HUES64 (cell line): ENCODE measurements at regions not wholly inside any gene's neighbourhood (a gene's known extent, or its start where the extent isn't known, plus 50 kb on each side); places are given as distances from the start of the nearest gene placed in this dataset.

Experiments
- H3K27ac ChIP-seq: 2 replicates; pipeline ENCODE4 v1.7.0; 2013; ENCODE audit warnings: low read depth, low read length, inconsistent platforms
- H3K27me3 ChIP-seq: 2 replicates; pipeline ENCODE4 v1.6.1; 2013; ENCODE audit warnings: mild to moderate bottlenecking, low read length; ENCODE audit not compliant: insufficient read depth
- H3K36me3 ChIP-seq: 2 replicates; pipeline ENCODE4 v1.6.1; 2013; ENCODE audit warnings: mild to moderate bottlenecking, low read length; ENCODE audit not compliant: insufficient read depth
- H3K4me1 ChIP-seq: 2 replicates; pipeline ENCODE4 v1.6.1; 2013; ENCODE audit warnings: mild to moderate bottlenecking, low read length, moderate library complexity; ENCODE audit not compliant: insufficient read depth
- H3K4me3 ChIP-seq: 2 replicates; pipeline ENCODE4 v1.5.1; 2013; ENCODE audit warnings: mild to moderate bottlenecking, low read length, moderate library complexity
- H3K9ac ChIP-seq: 2 replicates; pipeline ENCODE4 v1.6.1; 2013; ENCODE audit warnings: mild to moderate bottlenecking, low read depth, low read length
- H3K9me3 ChIP-seq: 2 replicates; pipeline ENCODE4 v1.6.1; 2013; ENCODE audit warnings: low read depth, low read length; ENCODE audit not compliant: insufficient read depth
- WGBS: fragments of 150-250, 120-280 bp; methylation state at CpG from one replicate; pipeline ENCODE4 v1.1.7; 2013; ENCODE audit warnings: missing lambda C conversion rate; 5-methylcytosine and 5-hydroxymethylcytosine counted together

GRCh38 chr11:8786933-8787332, 104.3 kb downstream of the RPL27A start:
- no peaks in the 10 kb centered on the region for H3K9me3 ChIP-seq
- peaks cover 10% of the 10 kb centered on the region for H3K4me1 ChIP-seq
- H3K9ac ChIP-seq, result no peak overlapping the region

GRCh38 chr11:8787372-8787771, 104.8 kb downstream of the RPL27A start:
- Histone ChIP-seq H3K27ac (no peak overlapping the region), H3K27me3 (no peaks in the 10 kb centered on the region), H3K36me3 (no peaks in the 10 kb centered on the region), H3K9me3 (no peaks in the 10 kb centered on the region), H3K4me3 (no peak overlapping the region), H3K9ac (no peak overlapping the region), H3K4me1 (peaks cover 10% of the 10 kb centered on the region)
- 79% methylated on average over 7 of the region's 7 CpGs for WGBS

More at GRCh38 chr11:8786933-8787332, 104.3 kb downstream of the RPL27A start:
- Histone ChIP-seq H3K27ac (no peak overlapping the region), H3K4me3 (no peak overlapping the region), H3K27me3 (no peaks in the 10 kb centered on the region), H3K36me3 (no peaks in the 10 kb centered on the region)
- 100% methylated on average over 1 of the region's 1 CpG for WGBS

GRCh38 chr11:8788616-8789015, 106.0 kb downstream of the RPL27A start:
- H3K4me3 ChIP-seq, result no peak overlapping the region
- H3K9ac ChIP-seq, result no peak overlapping the region
- 92% methylated on average over 2 of the region's 2 CpGs for WGBS
- H3K27ac ChIP-seq, result no peak overlapping the region
- no peaks in the 10 kb centered on the region for H3K27me3 ChIP-seq
- no peaks in the 10 kb centered on the region for H3K36me3 ChIP-seq
- H3K9me3 ChIP-seq, result no peaks in the 10 kb centered on the region
- H3K4me1 ChIP-seq, result peaks cover 10% of the 10 kb centered on the region

GRCh38 chr11:8789864-8790263, 107.3 kb downstream of the RPL27A start:
- Histone ChIP-seq H3K27me3 (no peaks in the 10 kb centered on the region), H3K9ac (no peak overlapping the region), H3K27ac (no peak overlapping the region), H3K9me3 (no peaks in the 10 kb centered on the region), H3K36me3 (no peaks in the 10 kb centered on the region), H3K4me1 (peaks cover 10% of the 10 kb centered on the region), H3K4me3 (no peak overlapping the region)
- WGBS, result 77% methylated on average over 2 of the region's 2 CpGs

GRCh38 chr11:8790968-8791367, 108.4 kb downstream of the RPL27A start:
- Histone ChIP-seq H3K9me3 (no peaks in the 10 kb centered on the region), H3K9ac (no peak overlapping the region), H3K36me3 (no peaks in the 10 kb centered on the region), H3K4me1 (peaks cover 13% of the 10 kb centered on the region), H3K27me3 (no peaks in the 10 kb centered on the region), H3K27ac (no peak overlapping the region), H3K4me3 (no peak overlapping the region)
- WGBS, result 100% methylated on average over 1 of the region's 2 CpGs

- no peaks in the 10 kb centered on the region for H3K9me3 ChIP-seq
- H3K4me1 ChIP-seq, result peaks cover 3% of the 10 kb centered on the region; the same call in 1 of the 2 replicates
- no peaks in the 10 kb centered on the region for H3K36me3 ChIP-seq
- H3K27ac ChIP-seq, result no peak overlapping the region
- H3K9ac ChIP-seq, result no peak overlapping the region
- H3K27me3 ChIP-seq, result no peaks in the 10 kb centered on the region
- no peak overlapping the region for H3K4me3 ChIP-seq
- WGBS, result 100% methylated on average over 2 of the region's 3 CpGs
Measured at GRCh38 chr11:8792710-8793109, 110.1 kb downstream of the RPL27A start.

GRCh38 chr11:8793114-8793777, 110.7 kb downstream of the RPL27A start:
- Histone ChIP-seq H3K36me3 (no peaks in the 10 kb centered on the region), H3K4me1 (peaks cover 3% of the 10 kb centered on the region; the same call in 1 of the 2 replicates), H3K9me3 (no peaks in the 10 kb centered on the region), H3K9ac (no peak overlapping the region), H3K4me3 (no peak overlapping the region), H3K27ac (no peak overlapping the region), H3K27me3 (no peaks in the 10 kb centered on the region)
- WGBS, result 94% methylated on average over 4 of the region's 4 CpGs

GRCh38 chr11:8794126-8794525, 111.5 kb downstream of the RPL27A start:
- Histone ChIP-seq H3K27ac (no peak overlapping the region; the same call in 1 of the 2 replicates), H3K9ac (no peak overlapping the region), H3K36me3 (no peaks in the 10 kb centered on the region), H3K27me3 (no peaks in the 10 kb centered on the region), H3K4me1 (peaks cover 3% of the 10 kb centered on the region; the same call in 1 of the 2 replicates), H3K4me3 (no peak overlapping the region), H3K9me3 (no peaks in the 10 kb centered on the region)
- 84% methylated on average over 5 of the region's 6 CpGs for WGBS

- Histone ChIP-seq H3K27me3 (no peaks in the 10 kb centered on the region), H3K9me3 (no peaks in the 10 kb centered on the region), H3K9ac (no peak overlapping the region), H3K27ac (no peak overlapping the region; the same call in 1 of the 2 replicates), H3K4me3 (no peak overlapping the region), H3K4me1 (peaks cover 3% of the 10 kb centered on the region; the same call in 1 of the 2 replicates), H3K36me3 (no peaks in the 10 kb centered on the region)
- WGBS, result 90% methylated on average over 2 of the region's 2 CpGs
Measured at GRCh38 chr11:8794677-8795103, 112.1 kb downstream of the RPL27A start.

GRCh38 chr11:8796941-8797340, 114.0 kb upstream of the AKIP1 start:
- Histone ChIP-seq H3K27me3 (no peaks in the 10 kb centered on the region), H3K9me3 (no peaks in the 10 kb centered on the region), H3K4me3 (no peak overlapping the region), H3K9ac (no peak overlapping the region), H3K4me1 (peaks cover 3% of the 10 kb centered on the region; the same call in 1 of the 2 replicates), H3K36me3 (no peaks in the 10 kb centered on the region), H3K27ac (no peak overlapping the region)
- WGBS, result 0% methylated on average over 1 of the region's 1 CpG

GRCh38 chr11:8799273-8799672, 111.7 kb upstream of the AKIP1 start:
- Histone ChIP-seq H3K4me1 (peaks cover 3% of the 10 kb centered on the region; the same call in 1 of the 2 replicates), H3K27me3 (no peaks in the 10 kb centered on the region), H3K9ac (no peak overlapping the region), H3K27ac (no peak overlapping the region), H3K36me3 (no peaks in the 10 kb centered on the region), H3K4me3 (no peak overlapping the region), H3K9me3 (no peaks in the 10 kb centered on the region)
- 95% methylated on average over 2 of the region's 2 CpGs for WGBS
